ENCODE measurements at regions not wholly inside any gene's neighbourhood (a gene's known extent, or its start where the extent isn't known, plus 50 kb on each side); places are given as distances from the start of the nearest gene placed in this dataset.
A peak's percentile ranks its signal among the peaks of the same experiment; 100 is the strongest.

DNA sequence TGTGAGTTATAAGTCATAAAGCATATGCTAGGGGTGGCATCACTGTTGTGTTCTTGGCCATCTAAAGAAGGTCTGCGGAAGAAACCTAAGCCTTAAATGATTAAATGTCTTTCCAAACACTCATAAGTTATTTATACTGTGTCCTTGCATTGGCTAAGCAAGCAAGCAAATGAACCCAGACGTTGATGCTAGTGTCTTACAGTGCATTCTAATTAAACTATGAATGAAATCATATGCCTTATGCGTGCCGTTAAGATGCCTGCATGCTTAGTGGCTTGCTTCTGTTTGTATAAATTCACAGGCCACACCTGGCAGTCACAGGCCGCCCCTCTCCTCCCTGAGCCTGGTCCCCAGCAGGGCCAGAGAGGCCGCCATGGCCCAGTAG is 49.9 kb downstream of the RIN2 start:
- DNase-seq (ENCODE audit: extremely low spot score, insufficient read length, low read depth) (no peak), FAIRE-seq (no peak)

- DNase-seq (ENCODE audit: extremely low spot score, insufficient read length, low read depth) (no peak), FAIRE-seq (no peak)
Observed at GRCh38 chr20:19808498-19808897, 50.4 kb downstream of the RIN2 start.

GRCh38 chr20:19809505-19809904 is 51.4 kb downstream of the RIN2 start:
- DNase-seq (ENCODE audit: extremely low spot score, insufficient read length, low read depth) (no peak), FAIRE-seq (no peak)

GRCh38 chr20:19811231-19811630 is 53.2 kb downstream of the RIN2 start:
- FAIRE-seq (no peak), DNase-seq (ENCODE audit: extremely low spot score, insufficient read length, low read depth) (no peak)

DNA sequence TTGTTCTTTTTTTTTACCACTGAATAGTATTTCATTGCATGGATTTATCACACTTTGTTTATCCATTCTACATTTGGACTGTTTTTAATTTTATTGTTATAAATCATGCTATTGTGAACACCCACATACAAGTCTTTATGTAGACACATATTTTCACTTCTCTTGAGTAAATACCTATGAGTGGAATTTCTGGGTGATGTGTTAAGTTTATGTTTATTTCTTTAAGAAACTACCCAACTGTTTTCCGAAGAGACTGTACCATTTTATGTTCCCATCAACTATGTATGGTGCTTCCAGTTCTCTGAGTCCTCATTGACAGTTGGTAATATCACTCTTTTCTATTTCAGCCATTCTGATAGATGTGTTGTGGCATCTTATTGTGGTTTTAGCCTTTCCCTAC is 54.0 kb downstream of the RIN2 start:
- no peak for FAIRE-seq
- no peak for DNase-seq (ENCODE audit: extremely low spot score, insufficient read length, low read depth)

GRCh38 chr20:19812696-19813095 is 54.6 kb downstream of the RIN2 start:
- DNase-seq (ENCODE audit: extremely low spot score, insufficient read length, low read depth) (no peak), FAIRE-seq (no peak)

DNA sequence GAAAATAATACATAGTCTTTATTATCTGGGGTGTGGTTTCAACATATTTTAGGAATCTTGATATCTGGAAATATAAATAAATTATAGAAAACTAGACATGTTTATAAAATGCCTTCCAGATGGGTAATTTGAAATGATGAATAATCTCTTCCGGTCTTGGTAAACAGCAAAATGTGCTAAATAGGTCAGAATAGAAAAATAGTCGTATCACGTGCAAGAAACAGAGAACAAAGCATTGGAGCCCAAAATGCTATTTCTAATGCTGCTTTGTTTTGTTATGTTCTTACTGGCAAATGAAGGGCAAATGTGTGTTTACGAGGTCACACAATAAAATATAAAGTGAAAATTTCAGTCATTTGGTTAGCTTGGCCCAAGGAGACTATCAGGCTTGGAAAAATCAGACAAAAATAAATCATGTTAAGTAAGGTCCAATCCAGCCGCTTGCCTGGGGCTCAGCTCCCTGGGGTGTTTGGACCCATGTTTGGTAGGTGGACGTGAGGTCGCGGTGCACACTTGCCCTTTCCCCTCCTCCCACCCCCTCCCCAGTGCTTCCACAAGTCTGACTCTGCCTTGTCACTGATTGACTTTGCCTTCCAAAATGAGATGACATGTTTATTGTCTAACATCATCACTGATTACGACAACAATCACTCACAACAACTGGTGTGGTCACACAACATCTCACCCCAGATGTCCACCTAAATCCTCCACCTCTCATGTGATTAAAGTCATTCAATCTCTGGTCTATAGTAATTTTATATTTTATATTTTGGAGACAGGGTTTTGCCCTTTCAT is 56.0 kb downstream of the RIN2 start:
- FAIRE-seq = no peak

DNA sequence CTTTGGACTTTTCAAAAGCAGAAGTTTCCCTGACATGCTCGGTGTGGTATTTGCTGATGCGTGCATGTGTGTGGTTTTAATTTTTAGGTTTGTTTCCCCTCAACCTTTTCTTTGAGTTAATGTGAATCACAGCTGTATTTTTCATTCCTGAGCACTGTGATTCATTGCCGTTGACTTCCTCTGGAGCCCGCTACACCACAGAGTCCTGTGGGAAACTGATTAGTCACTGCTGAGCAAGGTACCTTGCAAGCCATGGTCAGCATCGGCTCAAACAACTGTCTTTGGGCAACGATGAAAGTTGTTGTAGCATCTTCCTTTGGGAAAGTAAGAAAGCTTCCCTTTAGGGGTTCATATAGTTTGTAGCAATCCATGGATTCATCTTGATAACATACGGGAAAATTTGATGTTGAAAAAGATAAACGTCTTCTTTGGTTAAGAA is 57.5 kb downstream of the RIN2 start:
- DNase-seq (ENCODE audit: extremely low spot score, insufficient read length, low read depth) = no peak
- FAIRE-seq = no peak

More for the DNA sequence above, 56.0 kb downstream of the RIN2 start:
- no peak for DNase-seq (ENCODE audit: extremely low spot score, insufficient read length, low read depth)

- no peak for DNase-seq (ENCODE audit: extremely low spot score, insufficient read length, low read depth)
- FAIRE-seq = no peak
Observed at GRCh38 chr20:19816386-19816785, 58.3 kb downstream of the RIN2 start.

- no peak for FAIRE-seq
- no peak for DNase-seq (ENCODE audit: extremely low spot score, insufficient read length, low read depth)
Observed at GRCh38 chr20:19817017-19817416, 59.0 kb downstream of the RIN2 start.

DNA sequence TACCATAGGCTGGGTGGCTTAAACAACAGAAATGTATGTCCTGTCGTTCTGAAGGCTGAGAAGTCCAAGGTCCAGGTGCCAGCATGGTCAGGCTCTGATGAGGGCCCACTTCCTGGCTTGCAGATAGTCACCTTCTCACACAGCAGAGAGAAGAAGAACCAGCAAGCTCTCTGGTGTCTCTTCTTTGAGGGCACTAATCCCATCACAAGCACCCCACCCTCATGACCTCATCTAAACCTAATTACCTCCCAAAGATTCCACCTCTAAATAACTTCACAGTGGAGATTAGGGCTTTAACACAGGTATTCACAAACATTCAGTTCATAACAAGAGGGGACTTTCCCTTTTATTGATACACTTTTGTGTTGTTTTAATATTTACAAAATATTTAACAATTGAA is 61.1 kb downstream of the RIN2 start:
- FAIRE-seq (no peak), DNase-seq (ENCODE audit: extremely low spot score, insufficient read length, low read depth) (no peak)

DNA sequence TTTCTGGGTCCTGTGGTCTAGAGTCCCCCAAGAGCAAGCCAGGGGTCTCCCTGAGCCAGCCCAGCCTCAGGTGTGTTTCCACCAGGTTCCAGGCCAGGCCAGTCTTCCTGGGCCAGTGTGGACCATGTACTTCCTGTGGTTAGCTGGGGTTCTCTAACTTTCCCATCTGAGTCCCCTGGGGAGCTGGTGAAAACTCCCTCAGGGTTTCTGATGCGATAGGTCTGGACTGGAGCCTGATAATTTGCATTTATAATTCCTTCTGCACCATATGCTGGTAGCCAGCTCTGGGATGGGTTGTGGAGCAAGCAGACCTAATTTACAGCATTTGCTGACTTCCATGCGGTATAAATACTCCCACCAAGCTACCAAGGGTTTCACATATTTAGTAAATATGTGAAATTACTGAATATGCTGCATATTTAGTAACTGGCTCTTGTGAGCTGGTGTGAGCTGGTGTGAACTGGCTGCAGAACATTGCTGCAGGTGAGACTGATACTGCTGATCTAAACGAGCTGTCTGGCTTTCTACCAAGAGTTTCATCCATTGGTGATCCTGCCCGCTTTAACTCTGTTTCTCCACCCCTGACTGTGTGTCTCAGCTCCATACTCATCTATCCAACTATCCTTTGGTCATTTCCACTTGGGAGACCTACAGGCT is 62.6 kb downstream of the RIN2 start:
- no peak for DNase-seq (ENCODE audit: extremely low spot score, insufficient read length, low read depth)
- no peak for FAIRE-seq

DNA sequence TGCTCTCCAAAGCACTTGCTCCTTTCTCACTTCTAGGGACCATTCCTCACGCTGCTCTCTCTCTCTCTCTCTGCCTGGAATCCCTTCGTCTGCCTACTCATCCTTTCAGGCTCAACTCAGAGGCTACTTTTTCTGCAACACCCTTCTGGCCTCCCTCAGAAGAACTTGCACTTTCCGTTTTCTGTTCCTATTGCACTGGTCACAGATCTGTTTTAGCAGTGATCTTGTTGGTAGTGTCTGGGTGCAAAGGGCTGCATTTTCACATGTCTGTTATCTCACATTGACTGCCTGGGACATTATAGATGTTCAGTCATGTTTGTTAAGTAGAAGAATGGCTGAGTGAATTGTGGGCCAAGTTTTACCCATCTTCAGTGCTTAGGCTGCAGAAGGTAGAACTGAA is 63.5 kb downstream of the RIN2 start:
- FAIRE-seq = no peak

DNA sequence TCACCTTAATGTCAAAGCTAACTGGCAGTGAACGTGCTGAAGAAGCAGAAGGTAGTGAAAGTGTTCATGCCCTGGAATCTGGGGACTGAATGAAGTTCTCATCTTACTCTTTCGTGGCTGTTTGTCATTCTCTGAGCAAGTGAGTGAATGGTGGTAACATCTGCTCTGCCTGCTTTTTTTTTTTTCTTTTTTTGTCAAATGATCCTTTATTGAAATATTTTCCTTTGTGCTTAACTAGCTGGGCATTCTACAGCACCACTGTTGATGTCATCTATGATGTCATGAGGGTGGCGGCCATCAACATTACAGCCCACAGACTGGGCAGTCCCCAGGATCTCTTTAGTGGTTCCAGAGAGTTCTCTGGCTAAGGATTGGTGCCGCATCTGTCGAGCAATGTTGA is 65.2 kb downstream of the RIN2 start:
- FAIRE-seq (no peak), DNase-seq (ENCODE audit: extremely low spot score, insufficient read length, low read depth) (no peak)

More for the DNA sequence above, 63.5 kb downstream of the RIN2 start:
- DNase-seq (ENCODE audit: extremely low spot score, insufficient read length, low read depth) = no peak

DNA sequence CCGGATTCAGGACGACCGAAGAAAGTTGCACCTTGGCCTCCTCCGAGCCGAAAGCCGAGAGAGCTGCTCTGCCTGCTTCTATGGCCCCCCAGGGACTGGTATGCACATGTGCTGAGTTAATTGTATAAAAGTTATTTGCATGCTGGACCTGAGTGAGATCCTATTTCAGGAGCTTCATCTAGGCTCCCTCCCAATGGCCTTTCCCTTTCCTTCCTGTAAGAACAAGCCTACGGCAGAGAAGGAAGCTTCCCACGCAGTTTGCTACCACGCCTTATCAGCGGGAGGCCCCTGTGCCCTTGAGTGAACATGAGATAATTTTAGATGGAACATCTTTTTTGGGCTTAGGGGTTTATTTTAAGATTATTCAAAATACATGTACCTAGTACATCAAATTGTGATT is 65.9 kb downstream of the RIN2 start:
- DNase-seq (ENCODE audit: extremely low spot score, insufficient read length, low read depth) (no peak), FAIRE-seq (no peak)

DNA sequence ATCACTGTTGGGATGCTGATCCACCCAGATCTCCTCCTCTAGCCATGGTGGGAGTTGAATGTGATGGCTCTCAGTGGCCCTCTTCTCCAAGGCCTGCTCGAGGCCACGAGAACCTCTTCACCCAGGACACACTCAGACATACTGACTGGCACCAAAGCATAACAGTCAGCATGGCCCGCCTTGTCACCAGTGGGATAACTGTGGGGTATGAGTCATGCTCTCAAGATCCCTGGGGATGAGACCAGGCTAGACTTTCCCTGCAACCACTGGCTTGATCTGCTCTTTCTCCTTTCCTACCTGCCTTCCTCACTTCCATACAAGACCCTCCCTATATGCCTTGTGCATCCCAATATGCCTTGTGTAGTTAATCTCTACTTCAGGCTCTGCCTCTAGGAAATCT is 66.8 kb downstream of the RIN2 start:
- FAIRE-seq = no peak
- no peak for DNase-seq (ENCODE audit: extremely low spot score, insufficient read length, low read depth)

GRCh38 chr20:19826179-19826914 is 68.3 kb downstream of the RIN2 start:
- no peak for FAIRE-seq
- no peak for DNase-seq (ENCODE audit: extremely low spot score, insufficient read length, low read depth)

DNA sequence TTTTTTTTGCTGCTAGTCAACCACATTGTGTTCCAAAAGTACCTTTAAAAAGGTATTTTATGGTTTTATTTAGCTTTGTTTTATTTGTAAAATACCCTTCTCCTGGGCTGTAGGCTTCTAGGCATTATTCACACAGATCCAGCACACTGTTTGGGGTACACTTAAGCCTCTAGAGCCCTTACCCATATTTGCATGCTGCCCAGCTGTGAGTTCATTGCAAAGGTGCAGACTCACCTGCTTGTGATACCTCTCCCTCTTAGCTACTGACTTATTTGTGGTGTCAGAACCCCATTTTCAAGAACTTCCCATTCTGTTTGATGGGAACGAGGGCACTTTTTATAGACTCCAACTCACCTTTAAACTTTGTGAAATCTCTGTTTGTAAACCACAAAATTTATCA is 69.8 kb downstream of the RIN2 start:
- DNase-seq (ENCODE audit: extremely low spot score, insufficient read length, low read depth) = no peak
- FAIRE-seq = no peak

DNA sequence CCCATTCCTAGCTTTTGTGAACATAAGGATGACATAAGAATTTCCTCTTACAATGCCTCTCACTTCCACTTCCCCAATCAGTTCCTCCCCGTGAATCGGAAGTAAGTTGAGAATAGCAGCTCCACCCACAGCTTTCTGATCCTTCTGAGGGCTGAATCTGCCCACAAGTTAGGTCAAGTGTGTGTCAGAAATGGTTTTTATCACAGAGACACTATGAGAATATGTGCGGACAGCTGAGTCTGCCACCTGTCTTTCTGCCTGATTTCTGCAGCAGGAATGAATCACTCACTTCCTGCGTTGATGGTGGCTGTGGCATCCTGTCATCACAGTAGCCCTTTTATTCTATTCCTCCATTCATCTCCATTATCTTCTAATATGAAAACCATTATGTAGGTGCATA is 70.2 kb downstream of the RIN2 start:
- DNase-seq (ENCODE audit: extremely low spot score, insufficient read length, low read depth) (peak; percentile 36), FAIRE-seq (peak; percentile 69)

DNA sequence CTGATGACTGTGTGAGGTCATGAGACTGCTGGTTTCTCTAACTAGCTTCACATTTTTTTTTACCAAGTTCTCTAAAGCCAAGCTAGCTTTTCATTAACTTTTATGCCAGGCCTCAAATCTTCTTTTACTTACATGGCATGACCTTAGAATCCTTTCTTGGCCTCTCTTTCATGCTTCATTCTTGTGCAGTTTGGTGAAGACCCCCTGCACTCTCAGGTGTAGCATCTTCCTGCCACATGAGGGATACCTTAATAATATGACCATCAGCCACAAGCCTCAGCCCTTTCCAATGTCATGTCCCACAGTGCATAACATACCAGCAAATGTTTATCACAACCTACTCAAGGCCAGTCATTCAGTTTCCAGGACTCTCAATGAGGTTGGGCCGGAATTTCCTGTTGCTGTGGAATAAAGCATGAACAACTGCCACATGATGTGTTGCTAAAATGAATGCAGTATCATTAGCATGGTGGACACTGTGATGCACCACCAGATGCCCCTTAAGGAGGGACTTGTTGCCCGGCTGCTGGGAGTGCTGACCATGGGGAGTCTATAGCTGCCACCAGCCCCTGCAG is 72.2 kb downstream of the RIN2 start:
- no peak for DNase-seq (ENCODE audit: extremely low spot score, insufficient read length, low read depth)
- FAIRE-seq = no peak

DNA sequence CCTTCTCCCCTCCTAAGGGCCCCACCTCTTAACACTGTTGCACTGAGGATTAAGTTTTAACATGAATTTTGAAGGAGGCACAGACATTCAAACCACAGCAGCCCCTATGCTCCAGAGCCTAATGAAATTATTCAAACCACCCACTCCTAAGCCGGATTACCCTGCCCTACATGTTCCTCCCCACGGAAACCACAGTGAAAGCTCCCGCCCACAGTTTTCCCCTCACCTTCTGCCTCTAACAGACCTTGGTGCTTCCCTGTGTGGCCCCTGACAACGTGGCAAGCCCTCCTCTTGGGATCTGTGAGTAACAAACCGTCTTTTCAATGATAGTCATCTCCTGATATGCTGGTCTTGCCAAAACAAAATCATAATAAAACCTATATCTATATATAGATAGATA is 74.8 kb downstream of the RIN2 start:
- FAIRE-seq (no peak), DNase-seq (ENCODE audit: extremely low spot score, insufficient read length, low read depth) (no peak)
